ENCODE measurements at regions not wholly inside any gene's neighbourhood (a gene's known extent, or its start where the extent isn't known, plus 50 kb on each side); places are given as distances from the start of the nearest gene placed in this dataset.
"Not testable (repeated sequence)": the region's sequence is repeated elsewhere in the genome, so short reads cannot be mapped to it uniquely, and the experiment has no call there.

DNA sequence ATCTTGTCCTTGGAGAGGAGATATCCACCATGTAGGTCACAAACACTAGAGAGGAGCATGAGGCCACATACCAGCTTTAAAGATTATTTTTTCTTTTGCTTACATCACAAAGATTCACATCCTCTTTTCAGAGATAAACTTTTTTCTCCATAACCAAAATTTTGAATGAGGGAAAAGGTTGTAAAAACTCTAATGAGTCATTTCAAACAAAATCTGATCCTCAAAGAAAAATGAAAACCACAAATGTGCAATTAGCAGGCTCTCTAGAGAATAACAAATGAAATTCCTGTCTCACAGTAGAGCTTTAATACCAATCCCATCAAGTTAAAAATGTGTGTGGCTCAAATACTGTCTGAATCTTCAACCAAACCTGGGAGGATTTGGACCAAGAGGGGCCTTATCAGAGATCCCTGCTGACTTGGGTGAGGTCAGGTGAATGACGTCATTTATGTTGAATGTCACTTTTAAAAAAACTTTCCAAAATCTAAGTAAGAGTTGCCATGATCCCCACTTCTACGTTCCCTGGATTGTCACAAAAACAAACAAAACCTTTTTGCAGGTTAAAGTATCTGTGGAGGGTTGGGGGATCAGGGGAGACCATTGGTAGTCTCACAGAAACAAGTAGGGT is 261.5 kb upstream of the NPSR1 start:
- DNase-seq = no peak

DNA sequence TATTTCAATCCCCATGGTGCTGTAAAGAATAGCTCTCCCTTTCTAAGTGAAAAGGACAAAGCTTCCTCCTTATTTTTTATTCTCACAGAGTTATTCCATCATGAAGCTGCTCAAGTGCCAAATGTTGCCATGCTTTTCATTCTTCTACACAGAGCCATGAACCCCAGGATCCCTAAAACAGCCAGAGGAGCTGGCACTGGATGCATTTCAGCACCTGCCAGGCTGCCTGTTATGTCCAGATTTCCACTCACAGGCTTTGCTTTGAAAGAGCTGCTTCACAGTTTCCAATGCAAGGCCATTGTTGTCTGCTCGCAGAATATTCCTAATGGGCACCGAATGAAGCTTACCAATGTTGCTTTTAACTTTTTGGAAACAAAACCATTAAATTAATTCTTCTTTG is 256.2 kb upstream of the NPSR1 start:
- DNase-seq = no peak

DNA sequence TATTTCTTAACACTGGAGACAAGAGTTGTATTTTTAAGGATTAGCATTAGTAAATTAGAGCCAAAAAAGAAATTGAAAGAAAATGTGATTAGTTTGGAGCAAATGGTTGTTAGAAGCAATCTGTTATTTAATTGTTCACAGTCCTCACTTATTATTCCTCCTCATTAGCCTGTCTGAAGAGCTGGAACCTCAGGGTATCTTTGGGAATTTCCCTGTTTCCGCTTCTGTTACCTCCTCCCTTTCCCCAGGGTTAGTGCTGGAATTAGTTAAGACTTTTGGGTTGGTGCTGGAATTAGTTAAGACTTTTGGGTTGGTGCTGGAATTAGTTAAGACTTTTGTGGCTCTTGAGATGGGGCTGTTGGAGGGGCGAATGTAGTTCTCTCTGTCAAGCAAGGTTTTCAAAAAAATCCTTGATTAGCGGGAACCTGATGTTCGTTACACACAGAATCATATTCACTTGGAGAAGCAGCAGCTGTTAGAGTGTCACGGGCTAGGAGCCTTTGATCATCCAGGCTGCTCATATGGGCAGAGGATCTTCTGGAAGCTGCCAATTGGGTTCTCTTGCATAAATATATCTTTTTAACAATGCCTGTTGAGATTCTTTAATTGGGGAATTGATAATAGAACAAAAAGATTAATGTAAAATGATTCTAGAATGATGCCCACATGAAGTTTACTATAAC is 251.0 kb upstream of the NPSR1 start:
- no peak for DNase-seq

DNA sequence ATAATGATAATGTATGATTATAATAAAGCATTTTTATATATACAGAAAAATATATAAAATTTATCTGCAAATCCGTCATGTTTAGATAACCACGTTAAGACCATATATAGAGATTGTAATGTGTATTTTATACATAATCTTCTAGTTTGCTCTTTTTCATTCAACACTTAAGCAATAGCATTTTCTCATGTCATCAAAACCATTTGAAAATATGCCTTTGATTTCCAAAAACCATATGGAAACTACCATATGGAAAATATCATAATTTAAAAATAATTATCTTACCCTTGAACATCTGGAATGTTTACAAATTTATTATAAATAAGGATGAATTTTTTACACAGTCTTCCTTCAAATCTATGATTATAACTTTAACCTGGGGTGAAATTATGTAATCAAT is 250.4 kb upstream of the NPSR1 start:
- DNase-seq = no peak

DNA sequence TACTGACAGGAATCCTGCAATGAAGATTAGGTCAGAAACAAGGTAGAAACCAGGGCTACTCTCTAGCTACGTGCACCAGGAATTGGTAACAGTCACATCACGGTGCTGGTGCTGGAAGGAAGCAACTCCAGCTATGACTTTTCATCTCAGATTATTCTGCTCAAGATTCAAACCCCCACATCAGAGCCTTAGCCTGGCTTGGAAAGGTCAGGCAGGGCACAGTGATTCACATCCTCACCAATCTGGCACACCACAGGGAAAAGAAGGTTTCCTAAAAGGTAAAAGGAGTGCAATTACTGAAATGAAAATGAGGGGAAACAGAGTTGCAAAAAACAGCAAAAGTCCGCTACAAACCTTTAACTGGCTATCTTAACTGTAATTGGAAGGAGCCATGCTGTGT is 240.2 kb upstream of the NPSR1 start:
- no peak for DNase-seq

DNA sequence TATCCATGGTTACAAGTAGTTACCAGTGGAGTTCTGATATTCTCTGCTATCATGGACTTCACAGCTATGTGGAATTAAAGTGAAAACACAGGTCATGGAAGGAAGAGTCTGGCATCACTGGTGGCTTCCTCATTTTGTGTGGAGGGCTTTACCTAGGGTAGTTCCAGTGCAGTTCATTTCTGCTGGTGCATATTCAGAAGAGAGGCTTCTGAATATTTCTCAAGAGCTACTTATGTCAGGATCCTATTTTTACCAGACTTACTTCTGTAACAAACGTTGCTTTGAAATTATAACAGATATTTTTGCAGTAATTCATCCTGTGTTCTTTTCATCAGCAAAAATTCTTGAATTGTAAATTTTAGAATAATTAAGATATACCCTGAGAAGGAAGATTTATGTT is 236.5 kb upstream of the NPSR1 start:
- DNase-seq = no peak

DNA sequence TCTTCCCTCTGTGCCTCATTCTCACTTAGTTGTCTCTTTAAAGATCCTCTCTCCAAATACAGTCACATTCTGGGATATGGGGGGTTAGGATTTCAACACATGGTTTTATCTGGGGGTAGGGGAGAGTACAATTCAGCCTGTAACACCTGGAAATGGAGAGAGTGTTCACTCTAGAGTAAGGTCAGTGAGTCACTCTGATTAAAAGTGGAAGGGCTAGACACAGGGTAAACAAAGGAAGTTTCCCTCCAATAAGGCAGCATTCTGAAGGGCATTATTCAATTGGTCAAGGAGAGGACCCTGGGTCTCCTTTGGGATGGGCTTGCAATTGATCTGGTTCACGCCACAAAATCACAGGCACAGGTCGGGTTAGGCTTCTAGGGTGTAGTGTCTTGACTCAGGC is 232.8 kb upstream of the NPSR1 start:
- DNase-seq = no peak

DNA sequence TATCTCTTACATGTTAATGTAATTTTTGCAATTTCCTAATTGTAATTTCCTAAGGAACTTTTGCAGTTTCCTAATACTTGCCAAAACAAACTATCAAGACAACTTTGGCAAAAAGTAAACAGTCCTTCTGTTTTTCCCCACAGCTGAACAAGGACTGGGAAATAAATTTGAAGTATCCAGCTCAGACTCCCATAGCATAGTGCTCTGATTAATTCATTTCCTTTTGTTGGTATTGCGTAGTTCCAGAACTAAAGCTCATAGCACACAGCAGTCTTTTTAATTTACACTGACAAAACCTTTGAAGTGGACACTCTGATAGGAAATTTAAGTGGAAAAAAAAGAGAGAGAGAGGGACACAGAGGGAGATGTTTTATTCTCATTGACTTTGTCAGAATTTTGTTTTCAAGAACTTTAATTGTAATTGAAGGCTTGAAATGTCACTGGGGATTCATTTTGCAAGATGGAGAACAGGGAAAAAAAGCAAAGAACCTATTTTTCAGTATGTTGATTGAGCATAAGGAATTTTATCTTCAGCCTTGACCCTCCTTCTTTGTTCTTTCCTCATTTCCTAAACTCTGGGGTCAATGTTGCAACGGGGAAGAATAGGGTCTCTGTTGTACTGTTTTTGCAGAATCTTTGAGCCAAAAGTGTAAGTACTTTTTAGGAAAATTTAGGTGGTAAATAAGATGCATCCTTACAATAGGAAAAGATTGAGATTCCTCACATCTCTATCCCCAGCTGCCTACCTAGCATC is 232.2 kb upstream of the NPSR1 start:
- DNase-seq = no peak

DNA sequence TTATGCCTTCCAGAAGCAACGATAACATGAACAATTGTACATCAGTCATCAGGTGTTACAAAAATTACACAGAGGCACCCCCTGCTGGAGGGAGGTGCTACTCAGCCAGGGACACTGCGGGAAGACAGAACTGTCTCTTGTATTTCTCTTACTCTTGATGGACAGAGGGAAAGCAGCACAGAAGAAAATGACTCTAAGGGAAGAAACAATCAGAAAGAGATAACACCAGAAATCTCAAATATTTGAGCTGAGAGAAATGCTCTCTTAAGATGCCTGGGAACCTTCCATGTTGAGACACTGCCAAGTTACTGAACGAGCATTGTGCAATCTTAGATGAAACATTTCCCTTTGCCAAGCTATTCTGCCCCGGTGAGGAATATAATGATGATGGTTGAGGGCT is 227.6 kb upstream of the NPSR1 start:
- DNase-seq = no peak

DNA sequence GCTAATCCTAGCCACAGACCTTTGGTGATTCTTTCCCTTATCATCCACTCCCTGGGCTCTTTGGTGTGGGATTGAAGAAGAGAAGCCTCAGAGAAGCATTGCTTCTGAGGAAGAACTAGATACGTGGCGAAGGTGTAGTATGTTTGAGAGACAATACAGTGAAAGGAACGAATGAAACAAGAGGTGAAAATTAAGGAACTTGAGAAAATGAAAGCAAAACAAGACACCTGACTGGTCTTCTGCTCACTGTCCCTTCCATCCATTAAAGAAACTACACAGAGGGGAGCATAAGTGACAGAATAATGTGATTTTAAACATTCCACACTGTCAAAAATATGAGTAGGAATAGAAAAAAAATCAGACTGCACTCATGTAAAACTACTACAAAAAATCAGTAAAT is 219.6 kb upstream of the NPSR1 start:
- no peak for DNase-seq

DNA sequence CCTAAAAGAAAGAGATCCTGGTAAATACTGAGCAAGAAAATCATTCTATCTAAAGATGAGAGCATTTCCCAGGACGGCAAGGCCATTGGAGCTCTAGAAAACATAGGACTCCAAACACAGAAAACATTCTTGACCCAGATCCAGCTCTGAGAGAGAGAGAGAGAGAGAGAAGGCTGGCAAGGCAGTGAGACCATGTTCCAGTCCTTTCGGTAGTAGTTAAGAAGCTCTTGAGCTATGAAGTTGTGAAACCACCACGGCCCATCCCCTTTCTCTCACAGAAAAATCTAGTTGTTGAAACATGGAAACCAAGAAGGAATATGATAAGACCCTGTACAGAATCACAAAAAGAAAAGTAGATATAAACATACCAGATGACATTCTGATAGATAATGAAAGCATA is 212.4 kb upstream of the NPSR1 start:
- no peak for DNase-seq

DNA sequence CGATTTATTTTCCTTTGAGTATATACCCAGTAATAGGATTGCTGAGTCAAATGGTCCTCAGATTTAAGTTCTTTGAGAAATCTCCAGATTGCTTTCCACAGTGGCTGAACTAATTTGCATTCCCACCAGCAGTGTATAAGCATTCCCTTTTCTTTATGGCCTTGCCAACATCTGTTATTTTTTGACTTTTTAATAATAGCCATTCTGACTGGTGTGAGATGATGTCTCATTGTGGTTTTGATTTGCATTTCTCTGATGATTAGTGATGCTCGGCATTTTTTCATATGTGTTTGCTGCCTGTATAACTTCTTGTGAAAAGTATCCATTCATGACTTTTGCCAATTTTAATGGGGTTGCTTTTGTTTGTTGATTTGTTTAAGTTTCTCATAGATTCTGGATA is 209.5 kb upstream of the NPSR1 start:
- DNase-seq = not testable (repeated sequence)

DNA sequence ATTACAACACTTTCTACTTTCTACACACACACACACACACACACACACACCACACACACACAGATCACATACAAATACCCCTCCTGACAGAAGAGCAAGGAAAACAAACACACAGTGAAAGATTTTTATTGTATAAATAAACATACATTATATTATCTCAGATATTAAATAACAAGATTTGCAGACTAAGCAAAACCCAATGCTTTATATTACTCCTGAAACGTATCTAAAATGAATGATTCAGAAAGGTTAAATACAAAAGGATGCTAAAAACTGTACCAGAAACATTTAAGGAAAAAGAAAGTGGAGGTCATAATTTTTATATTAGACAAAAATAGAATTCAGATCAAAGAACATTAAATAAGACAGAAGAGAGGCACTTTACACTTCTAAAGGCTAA is 208.3 kb upstream of the NPSR1 start:
- no peak for DNase-seq

DNA sequence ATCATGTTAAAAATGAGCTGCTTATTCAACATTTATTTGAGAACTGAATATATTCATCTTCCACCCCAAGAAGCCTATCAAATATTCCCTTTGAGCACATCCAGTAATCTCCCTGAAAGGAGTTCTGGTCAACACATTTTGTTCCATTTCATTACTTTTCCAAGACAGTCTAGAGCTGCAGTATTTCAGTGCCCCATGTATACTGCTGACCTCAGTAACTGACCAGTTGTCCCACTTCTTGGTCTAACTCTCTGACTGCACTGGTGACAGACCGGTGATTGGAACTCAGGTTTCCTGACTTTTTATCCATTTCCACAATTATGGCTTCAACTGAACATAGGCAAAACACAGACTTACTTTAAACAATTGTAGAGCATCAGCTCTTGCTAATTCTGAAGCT is 206.8 kb upstream of the NPSR1 start:
- no peak for DNase-seq

DNA sequence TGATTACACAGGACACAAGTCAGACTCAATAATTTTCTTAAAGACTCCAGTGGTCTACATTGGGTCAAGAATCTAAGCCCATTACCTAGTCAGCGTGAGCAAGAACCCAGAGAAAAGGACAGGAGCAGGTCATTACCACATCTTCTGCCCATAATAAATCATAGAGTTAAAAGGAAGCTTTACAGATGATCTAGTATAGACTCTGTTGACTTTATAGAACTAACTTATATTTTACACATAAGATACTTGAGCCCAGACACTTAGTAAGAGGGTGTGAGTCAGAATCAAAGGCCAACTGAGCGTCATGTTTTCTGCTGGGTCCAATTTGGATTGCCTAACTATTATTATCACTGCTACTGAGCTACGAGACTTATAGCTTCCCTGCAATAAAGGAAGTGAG is 206.1 kb upstream of the NPSR1 start:
- no peak for DNase-seq

DNA sequence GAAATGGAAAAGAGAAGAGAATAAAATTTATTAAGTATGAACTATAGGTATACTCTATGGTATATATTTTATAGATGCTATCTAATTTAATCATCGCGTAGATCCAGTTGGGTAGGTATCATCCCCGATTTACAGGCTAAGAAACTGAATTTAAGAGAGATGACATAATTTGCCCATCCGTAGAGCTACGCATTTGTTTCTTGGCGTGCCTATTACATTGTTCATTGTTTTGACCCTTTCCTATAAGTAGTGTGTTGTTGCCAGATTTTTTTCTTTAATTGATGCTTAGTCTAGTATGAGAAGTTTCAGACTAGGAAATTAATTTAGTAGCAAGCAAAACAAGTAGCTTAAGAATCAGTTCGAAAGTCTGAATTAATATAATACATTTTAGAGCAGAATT is 205.7 kb upstream of the NPSR1 start:
- no peak for DNase-seq

DNA sequence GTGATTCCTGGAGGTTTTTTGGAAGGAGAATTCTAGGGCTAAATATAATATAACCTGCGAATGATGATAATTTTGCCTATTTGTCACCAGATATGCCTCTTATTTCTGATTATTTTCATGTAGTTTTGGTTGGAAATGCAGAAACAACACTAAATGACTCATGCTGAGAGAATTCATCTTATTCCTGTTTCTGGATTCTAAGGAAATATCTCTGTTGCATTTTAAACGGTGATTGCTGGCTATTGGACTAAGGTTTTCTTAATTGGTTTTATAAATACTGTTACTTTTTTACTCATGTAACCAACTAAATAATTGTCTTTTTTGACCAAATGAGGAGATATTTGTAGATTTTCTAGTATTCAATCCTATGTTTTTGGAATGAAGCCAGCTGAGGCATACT is 204.9 kb upstream of the NPSR1 start:
- no peak for DNase-seq

DNA sequence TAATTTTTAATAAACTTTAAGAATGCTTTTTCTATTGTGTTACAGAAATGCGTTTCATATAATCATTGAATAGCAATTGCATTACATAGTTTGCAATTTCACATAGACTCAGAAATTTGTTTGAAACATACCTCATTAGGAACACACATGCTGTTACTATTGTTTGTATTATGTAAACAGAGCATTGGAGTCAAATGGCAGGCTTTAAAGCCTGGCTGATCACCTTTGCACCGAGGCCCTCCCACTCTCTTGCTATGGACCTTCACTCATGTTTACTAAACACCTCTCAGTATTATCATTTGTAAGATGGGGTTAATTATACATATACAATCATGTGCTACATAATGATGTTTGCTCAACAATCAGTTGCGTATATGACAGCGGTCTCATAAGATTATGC is 203.6 kb upstream of the NPSR1 start:
- no peak for DNase-seq

DNA sequence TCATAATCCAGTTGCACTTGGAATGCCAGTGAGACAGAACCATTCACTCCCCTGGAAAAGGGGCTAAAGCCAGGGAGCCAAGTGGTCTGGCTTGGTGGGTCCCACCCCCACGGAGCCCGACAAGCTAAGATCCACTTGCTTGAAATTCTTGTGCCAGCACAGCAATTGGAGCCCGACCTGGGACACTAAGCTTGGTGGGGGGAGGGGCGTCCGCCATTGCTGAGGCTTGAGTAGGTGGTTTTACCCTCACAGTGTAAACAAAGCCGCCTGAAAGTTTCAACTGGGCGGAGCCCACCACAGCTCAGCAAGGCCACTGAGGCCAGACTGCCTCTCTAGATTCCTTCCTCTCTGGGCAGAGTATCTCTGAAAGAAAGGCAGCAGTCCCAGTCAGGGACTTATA is 200.7 kb upstream of the NPSR1 start:
- DNase-seq = no peak

DNA sequence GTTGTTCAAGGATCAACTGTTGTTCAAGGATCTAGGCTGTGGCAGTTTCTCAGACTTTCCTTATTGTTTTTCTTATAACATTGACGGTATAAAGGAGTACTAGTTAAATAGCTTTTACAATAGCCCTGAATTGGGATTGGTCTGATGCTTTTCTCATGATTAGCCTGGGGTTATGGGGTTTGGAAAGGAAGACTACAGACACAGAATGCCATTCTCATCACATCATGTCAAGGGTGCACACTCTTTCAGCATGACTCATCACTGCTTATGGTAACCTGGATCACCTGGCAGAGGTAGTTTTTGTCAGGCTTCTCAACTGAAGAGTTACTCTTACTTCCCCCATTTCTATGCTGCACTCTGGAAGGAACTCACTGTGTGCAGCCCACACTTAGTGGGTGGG is 194.2 kb upstream of the NPSR1 start:
- no peak for DNase-seq

DNA sequence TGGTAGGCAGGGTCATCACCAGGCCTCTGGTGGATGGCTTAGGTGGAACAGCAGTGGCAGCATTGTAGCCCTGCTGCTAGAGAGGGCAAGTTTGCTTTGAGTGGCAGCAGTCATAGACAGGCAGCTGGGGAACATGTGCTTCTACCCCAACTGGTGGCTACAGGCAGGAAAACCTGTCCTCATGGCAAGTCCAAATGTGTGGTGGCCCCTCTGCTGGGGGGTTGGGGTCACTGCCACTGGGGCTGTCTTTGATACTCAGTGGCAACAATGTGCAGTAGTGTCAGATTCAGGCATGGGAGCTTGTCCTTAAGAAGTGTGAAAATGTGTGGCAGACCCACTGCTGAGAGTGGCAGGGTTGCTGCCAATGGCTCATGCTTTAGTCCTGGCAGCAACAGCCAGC is 186.2 kb upstream of the NPSR1 start:
- no peak for DNase-seq

DNA sequence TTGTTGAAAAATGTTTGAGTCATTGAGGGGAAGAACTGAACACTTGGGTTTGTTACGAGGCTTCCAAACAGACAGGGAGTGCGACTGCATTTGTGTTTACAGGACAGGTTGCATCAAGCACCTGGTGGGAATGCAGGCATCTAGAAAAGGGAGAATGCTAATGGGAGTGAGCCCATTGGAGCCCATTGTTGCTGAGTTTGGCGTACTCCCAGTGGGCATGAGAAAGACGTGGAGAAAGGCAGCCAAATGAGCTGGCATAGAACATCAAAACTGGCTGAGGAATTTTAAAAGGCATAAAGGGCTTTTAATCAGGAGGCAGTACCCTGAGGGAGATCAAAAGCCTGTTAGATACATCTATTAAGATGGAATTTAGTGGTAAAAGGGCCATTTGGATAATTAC is 171.6 kb upstream of the NPSR1 start:
- no peak for DNase-seq

DNA sequence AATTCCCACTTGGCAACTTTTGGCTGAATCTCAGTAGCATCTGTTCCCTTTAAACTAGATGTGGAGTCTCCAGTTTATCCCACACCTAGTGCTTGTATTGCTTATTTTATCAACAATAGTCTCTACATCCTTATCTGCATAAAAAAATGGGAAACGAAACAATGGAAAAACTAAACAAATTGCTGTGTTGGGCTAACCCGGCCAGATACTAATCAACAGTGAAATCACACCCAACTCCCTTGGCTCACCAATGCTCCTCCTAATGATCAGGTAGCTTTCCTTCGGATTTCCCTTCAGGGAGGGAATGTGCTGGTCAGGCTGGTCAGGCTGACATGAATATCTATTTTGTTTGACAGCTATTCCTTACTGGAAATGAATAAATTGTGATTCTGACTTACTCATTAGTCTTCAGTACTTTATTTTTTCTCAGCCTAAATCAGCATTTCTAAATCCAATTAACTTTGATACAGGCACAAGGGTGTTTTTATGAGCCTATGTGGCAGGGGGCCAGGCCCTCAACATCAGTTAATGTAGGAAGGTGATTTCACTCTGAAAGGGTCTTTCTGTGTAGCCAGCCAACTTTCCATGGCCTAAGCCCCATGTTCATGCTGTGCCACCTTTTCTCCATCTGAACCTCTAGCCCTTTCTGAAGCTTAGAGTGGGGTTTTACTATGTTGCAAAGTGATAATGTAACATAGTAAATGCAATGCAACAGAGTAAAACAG is 170.5 kb upstream of the NPSR1 start:
- no peak for DNase-seq

DNA sequence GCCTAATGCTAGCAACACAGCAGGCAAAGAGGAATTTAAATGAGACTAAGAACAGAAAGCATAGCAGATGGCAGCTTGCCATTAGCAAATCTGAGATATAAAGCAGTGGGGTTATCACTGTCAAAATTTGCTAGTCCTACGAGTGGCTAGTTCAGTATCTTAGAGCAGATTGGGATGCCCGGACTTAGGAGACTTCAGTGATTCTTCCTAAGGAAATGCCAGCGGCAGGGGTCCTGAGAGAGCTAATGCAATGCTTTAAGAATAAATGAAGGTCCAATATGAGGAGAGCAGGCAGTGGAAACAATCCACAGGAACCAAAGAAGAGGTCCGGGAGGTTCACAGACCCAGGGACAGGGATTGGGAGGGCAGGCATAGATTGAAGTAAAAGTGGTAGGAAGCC is 169.3 kb upstream of the NPSR1 start:
- DNase-seq = no peak

Data from T1000 (cell line).